ENCODE measurements at regions not wholly inside any gene's neighbourhood (a gene's known extent, or its start where the extent isn't known, plus 50 kb on each side); places are given as distances from the start of the nearest gene placed in this dataset.

GRCh38 chr2:156124458-156124857 lies 208.1 kb downstream of the NR4A2 start:
- Histone ChIP-seq H3K9me3 (ENCODE audit: control insufficient read depth, insufficient read depth, low read depth, low read length) (no peaks in the 10 kb centered on the region), H3K4me3 (replicated peaks in 1 of 4; ENCODE audit: control extremely low read depth in 1 of 4, insufficient read depth in 1 of 4, low read depth in 3 of 4, low read length in 4 of 4) (no peak overlapping the region), H3K36me3 (ENCODE audit: control insufficient read depth, insufficient read depth, low read length) (no peaks in the 10 kb centered on the region), H3K4me1 (ENCODE audit: control insufficient read depth, extremely low read depth, insufficient read depth, low read length) (no peaks in the 10 kb centered on the region), H4K20me1 (ENCODE audit: control insufficient read depth, extremely low read depth, insufficient read depth, low read length) (no peaks in the 10 kb centered on the region), H3K79me2 (ENCODE audit: control insufficient read depth, insufficient read depth, low read length) (no peaks in the 10 kb centered on the region), H2AFZ (ENCODE audit: low read length) (no peak overlapping the region), H3K27ac (ENCODE audit: insufficient read depth, low read length) (no peak overlapping the region), H3K27me3 (ENCODE audit: control insufficient read depth, insufficient read depth, low read length) (no peaks in the 10 kb centered on the region), H3K9ac (ENCODE audit: insufficient read depth, low read length) (no peak overlapping the region), H3K4me2 (ENCODE audit: extremely low read depth, insufficient read depth, low read length) (no peak overlapping the region)
- DNase-seq (ENCODE audit: low read depth in 2 of 2): no peak
- TF ChIP-seq EZH2 (IDR thresholded peaks at IDR 0.05; ENCODE audit: low read length, missing control alignments) (no peak), CTCF (conservative IDR thresholded peaks at IDR 0.05 in 1 of 2, IDR thresholded peaks at IDR 0.05 in 1 of 2; ENCODE audit: low read depth in 1 of 2, low read length in 2 of 2) (no peak)

GRCh38 chr2:156118753-156119416 lies 213.6 kb downstream of the NR4A2 start:
- Histone ChIP-seq H3K27me3 (ENCODE audit: control insufficient read depth, insufficient read depth, low read length) (no peaks in the 10 kb centered on the region), H2AFZ (ENCODE audit: low read length) (no peak overlapping the region), H4K20me1 (ENCODE audit: control insufficient read depth, extremely low read depth, insufficient read depth, low read length) (no peaks in the 10 kb centered on the region), H3K4me1 (ENCODE audit: control insufficient read depth, extremely low read depth, insufficient read depth, low read length) (no peaks in the 10 kb centered on the region), H3K27ac (ENCODE audit: insufficient read depth, low read length) (no peak overlapping the region), H3K9me3 (ENCODE audit: control insufficient read depth, insufficient read depth, low read depth, low read length) (no peaks in the 10 kb centered on the region), H3K9ac (ENCODE audit: insufficient read depth, low read length) (no peak overlapping the region), H3K79me2 (ENCODE audit: control insufficient read depth, insufficient read depth, low read length) (no peaks in the 10 kb centered on the region), H3K36me3 (ENCODE audit: control insufficient read depth, insufficient read depth, low read length) (no peaks in the 10 kb centered on the region), H3K4me2 (ENCODE audit: extremely low read depth, insufficient read depth, low read length) (no peak overlapping the region), H3K4me3 (replicated peaks in 1 of 4; ENCODE audit: control extremely low read depth in 1 of 4, insufficient read depth in 1 of 4, low read depth in 3 of 4, low read length in 4 of 4) (no peak overlapping the region)
- DNase-seq (ENCODE audit: low read depth in 2 of 2): no peak
- TF ChIP-seq CTCF (conservative IDR thresholded peaks at IDR 0.05 in 1 of 2, IDR thresholded peaks at IDR 0.05 in 1 of 2; ENCODE audit: low read depth in 1 of 2, low read length in 2 of 2) (no peak), EZH2 (IDR thresholded peaks at IDR 0.05; ENCODE audit: low read length, missing control alignments) (no peak)

GRCh38 chr2:156116113-156116512 lies 216.4 kb downstream of the NR4A2 start:
- Histone ChIP-seq H2AFZ (ENCODE audit: low read length) (no peak overlapping the region), H4K20me1 (ENCODE audit: control insufficient read depth, extremely low read depth, insufficient read depth, low read length) (no peaks in the 10 kb centered on the region), H3K9me3 (ENCODE audit: control insufficient read depth, insufficient read depth, low read depth, low read length) (no peaks in the 10 kb centered on the region), H3K27me3 (ENCODE audit: control insufficient read depth, insufficient read depth, low read length) (no peaks in the 10 kb centered on the region), H3K79me2 (ENCODE audit: control insufficient read depth, insufficient read depth, low read length) (no peaks in the 10 kb centered on the region), H3K4me1 (ENCODE audit: control insufficient read depth, extremely low read depth, insufficient read depth, low read length) (no peaks in the 10 kb centered on the region), H3K4me3 (replicated peaks in 1 of 4; ENCODE audit: control extremely low read depth in 1 of 4, insufficient read depth in 1 of 4, low read depth in 3 of 4, low read length in 4 of 4) (no peak overlapping the region), H3K36me3 (ENCODE audit: control insufficient read depth, insufficient read depth, low read length) (no peaks in the 10 kb centered on the region), H3K9ac (ENCODE audit: insufficient read depth, low read length) (no peak overlapping the region), H3K4me2 (ENCODE audit: extremely low read depth, insufficient read depth, low read length) (no peak overlapping the region), H3K27ac (ENCODE audit: insufficient read depth, low read length) (no peak overlapping the region)
- peak in 1 of 2 donors; percentile 30 for DNase-seq (ENCODE audit: low read depth in 2 of 2)
- TF ChIP-seq EZH2 (IDR thresholded peaks at IDR 0.05; ENCODE audit: low read length, missing control alignments) (no peak), CTCF (conservative IDR thresholded peaks at IDR 0.05 in 1 of 2, IDR thresholded peaks at IDR 0.05 in 1 of 2; ENCODE audit: low read depth in 1 of 2, low read length in 2 of 2) (no peak)

Data from fibroblast of lung (primary cell).